GM18870 (cell line): ENCODE measurements at regions not wholly inside any gene's neighbourhood (a gene's known extent, or its start where the extent isn't known, plus 50 kb on each side); places are given as distances from the start of the nearest gene placed in this dataset.
"Not testable (repeated sequence)": the region's sequence is repeated elsewhere in the genome, so short reads cannot be mapped to it uniquely, and the experiment has no call there.

Experiments
- ATAC-seq: cut with Tn5 transposase; IDR thresholded peaks from one replicate; pipeline ENCODE4 v1.9.1; 2021; ENCODE audit warnings: moderate library complexity; ENCODE audit not compliant: unreplicated experiment

DNA sequence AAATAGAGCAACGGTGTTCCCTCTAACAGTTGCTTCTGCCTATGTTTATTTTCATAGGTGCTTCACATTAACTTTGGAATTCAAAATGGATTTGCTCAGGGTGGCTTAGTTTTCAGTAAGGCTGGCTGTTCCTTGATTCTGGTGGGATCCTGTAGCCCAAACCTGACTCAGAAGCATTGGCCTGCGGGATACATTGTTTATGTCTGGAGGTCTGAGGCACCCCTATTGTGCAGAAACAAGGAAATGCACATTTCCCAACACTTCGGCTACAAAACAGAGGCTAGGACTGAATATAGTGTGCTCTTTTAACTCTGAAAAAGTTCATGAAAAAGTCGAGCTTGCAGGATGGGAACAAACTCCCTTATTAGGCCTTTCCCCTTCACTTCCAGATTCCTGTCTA, 133.8 kb upstream of the F3 start:
- no peak for ATAC-seq

DNA sequence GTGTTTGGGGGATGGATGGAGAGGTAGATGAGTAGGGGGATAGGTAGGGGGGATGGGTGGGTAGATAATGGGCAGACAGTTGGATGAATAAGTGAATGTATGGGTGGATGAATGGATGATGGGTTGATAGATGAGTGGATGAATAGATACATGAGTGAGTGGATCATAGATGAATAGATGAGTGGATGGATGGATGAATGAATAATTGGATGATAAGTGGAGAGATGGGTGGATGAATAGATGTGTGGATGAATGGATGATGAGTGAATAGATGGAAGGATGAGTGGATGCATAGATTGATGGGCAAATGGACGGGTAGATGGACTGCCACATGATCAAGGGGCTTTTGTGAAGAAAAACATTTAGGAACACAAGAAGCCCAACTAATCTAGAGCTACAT, 133.3 kb upstream of the F3 start:
- ATAC-seq, result no peak

DNA sequence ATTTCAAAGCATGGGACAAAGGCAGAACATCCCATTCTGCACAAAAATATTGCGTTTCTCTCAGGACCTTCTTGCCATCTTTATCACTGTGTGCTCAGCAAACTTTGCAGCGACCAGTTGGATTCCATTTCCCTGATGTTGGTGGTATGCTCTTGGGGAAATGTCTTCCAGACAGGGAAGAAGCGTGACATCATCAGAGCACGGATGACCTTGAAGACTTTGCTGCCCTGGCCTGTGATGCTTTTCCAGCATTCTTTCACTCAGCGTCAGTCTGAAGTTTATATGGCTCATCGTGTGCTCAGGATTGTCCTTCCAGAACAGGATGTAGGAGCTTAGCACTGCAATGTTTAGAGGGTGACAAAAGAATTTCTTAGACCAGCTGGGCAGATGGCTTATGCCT, 131.4 kb upstream of the F3 start:
- ATAC-seq, result no peak

DNA sequence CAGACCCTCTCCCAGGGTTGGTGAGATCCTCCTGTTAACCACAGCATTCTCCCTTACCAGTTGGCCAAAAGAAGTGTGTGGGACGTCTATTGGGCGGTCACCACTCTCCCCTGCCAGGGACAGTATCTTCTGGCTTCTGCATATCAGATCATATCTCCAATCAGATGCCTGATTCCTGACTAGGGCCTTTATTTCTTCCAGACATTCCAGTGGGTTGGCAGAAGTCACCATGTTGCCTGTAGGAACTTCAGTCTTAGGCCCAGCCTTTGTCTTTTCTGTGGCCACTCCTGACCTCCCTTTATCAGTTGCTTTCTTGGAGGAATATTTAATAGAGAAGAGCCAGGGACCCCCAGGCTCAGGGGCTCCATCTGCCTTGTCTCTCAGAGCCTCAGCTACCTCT, 130.4 kb upstream of the F3 start:
- no peak for ATAC-seq

DNA sequence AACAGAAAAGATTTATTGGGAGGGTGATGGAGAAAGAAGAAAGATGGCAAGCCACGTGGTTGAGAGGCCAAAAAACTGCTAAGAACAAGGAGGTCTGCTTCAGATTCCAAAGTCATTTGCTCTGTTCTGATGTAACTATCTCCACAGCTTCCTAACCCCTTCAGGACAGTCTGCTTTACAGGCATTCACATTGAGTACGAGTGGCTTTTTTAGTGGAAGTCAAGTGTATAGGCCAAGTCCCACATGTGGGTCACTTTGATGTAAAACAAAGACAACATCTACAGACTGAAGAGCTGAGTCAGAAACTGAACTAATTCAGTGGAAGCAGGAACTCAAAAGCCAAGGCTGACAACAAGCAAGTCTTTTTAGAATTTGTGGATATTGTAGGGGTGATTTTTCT, 128.7 kb upstream of the F3 start:
- no peak for ATAC-seq

DNA sequence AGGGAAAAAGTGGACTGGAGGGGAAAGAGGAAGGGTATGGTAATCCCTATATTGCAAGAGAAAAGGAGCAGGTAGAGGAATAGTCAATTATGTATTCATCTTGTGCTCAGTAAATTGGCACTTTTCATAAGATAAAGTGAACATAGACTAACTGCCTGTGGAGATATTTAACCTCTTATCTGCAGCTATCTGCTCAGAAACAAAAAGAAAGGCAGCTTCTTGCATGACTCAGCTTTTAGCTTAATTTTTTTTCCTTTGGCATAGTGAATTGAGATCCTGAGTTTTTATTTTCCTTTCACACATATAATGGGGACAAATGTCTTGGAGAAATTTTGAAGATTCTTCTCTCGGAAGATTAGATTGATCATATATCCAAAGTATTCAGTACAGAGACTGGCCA, 127.6 kb upstream of the F3 start:
- no peak for ATAC-seq

DNA sequence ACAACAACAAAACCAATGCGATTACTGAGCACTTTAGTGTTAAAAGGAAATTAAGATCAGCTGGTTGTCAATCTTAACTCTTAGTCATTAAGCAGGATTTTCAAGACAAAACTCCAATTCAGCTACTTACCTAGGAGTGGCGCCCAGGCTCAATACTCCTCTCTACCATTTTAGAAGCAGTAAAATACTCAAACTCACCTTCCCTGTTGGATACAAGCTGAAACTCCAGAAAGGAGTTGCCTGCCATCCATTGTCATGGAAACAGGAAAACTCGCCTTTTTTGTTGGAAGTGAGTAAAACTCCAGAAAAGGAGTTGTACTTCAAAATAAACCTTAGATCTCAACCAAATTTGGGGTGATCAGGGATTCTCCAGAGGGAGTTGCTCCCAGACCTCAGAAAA, 127.0 kb upstream of the F3 start:
- ATAC-seq, result no peak

DNA sequence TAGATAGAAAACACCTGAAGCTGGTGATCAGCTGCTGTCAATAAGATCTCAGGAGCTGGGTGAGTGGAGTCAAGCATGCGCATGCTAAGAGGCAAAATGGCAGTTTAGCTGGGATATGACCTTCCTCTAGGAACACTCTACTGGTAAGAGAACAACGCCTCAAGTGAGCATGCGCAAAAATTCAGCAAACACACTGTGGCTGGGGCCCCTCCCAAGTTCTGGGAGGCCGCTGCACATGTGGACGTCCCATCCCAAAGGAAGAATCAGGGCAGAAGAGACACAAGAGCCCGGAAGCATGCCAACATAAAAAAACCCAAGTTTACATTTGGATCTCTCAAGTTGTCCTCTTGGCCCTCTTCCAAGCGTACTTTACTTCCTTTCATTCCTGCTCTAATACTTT, 126.3 kb upstream of the F3 start:
- ATAC-seq, result no peak

DNA sequence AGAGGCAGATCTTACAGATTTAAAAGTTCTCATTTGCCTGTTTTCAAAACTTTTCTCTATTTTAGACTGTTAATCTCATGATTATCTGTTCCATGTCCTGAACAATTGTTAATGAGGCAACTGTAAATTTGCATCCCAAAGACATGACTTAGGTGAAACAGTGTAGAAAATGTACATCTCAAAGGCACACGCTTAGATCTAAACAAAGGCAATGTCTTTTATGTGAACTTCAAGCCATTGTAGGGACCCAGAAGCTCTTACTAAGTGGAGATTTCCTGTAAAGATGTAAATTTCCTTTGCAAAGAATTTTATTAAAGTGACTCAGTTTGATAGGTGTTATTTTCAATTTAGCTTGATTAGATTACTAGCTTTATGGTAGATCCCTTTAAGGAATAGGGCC, 125.2 kb upstream of the F3 start:
- ATAC-seq, result no peak

DNA sequence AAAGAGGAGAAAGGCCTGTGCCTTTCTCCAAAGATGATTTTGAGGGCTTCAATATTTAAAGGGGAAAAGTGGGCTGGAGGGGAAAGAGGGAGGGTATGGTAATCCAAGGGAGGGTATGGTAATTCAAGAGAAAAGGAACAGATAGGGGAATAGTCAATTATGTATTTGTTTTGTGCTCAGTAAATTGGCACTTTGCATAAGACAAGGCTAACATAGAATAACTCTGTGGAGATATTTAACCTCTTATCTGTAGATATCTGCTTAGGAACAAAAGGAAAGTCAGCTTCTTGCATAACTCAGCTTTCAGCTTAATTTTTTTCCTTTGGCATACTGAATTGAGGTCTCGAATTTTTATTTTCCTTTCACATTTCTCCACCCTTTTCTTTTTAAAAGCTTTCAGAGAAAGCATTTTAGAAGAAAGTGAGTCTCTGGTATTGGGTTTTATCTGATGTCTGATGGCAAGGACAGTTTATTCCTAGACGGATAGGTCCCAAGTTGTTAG, 119.9 kb upstream of the F3 start:
- no peak for ATAC-seq

DNA sequence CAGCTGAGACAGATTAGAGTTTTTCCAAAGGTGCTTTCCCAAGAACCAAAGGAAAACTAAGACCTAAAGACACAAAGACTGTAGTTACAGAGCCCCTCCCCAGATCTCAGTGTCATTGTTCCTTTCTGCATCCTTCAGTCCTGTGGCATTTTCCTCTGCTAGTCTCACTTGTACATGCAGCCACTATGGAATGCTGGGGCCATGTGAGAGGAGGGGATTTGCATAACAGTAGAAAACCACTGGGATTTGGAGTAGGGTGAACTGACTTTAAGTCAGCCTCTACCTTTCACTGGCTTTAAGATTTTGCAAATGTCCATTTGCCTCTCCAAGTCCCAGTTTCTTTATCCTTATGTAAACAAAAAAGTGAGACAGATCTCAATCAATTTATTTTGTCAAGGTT, 119.4 kb upstream of the F3 start:
- ATAC-seq, result no peak

DNA sequence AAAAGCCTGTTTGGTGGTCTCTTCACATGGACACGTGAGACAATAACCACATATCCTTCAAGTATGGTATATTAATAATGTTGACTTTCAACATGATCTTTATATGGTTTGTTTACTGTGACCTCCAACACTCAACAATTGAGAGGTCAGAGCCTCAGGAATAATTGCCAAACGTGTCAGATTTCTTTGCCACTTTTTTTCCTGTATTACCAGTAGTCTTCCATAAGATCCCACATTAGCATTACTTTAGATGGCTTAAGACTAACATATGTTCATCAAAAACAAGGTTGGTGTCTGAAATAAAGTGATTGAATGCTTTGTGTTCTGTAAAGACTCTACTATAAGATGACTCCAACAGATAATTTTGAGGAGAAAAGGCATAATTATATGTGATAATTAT, 118.7 kb upstream of the F3 start:
- no peak for ATAC-seq

DNA sequence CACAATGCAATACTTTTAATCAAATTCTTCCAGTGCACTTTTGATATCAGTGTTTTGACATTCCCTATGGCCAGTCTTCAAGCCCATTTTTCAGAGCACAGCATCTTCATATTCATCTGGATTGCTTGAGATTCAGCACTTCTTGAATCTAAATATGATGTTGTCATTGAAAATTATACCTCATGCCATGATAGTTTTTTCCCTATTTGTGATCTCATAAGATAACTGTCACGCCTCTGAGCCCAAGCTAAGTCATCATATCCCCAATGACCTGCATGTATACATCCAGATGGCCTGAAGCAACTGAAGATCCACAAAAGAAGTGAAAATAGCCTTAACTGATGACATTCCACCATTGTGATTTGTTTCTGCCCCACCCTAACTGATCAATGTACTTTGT, 117.6 kb upstream of the F3 start:
- not testable (repeated sequence) for ATAC-seq

DNA sequence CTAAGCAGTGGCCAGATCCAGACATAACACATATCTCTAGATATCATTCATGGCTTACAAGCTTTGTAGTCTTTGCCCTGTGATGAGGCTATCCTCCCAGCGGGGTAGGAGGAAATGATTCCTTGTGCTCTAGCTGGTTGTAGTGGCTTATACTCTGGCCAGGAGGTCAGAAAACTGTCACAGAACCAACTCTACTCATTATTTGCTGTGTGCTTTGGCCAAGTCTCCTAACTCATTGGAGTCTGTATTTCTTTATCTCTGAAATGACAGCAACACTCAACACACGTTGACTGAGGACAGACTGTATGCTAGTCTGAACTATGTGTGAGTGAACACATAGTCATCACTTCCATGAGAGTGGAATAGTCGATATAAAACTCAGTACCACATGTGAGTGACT, 116.7 kb upstream of the F3 start:
- ATAC-seq, result no peak

DNA sequence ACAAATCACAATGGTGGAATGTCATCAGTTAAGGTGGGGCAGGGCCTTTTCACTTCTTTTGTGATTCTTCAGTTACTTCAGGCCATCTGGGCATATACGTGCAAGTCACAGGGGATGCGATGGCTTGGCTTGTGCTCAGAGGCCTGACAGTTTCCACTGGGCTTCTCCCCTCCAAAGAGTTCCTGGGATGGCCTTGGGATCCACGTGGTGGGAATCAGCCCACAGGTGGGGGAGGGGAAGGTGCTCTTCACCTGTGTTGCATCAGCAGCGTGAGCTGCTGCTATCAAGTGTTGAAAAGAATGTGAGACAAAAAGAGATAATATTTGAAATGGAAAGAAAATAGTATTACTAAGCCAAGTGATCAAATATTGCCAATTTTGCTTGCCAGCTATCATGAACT, 116.2 kb upstream of the F3 start:
- not testable (repeated sequence) for ATAC-seq

DNA sequence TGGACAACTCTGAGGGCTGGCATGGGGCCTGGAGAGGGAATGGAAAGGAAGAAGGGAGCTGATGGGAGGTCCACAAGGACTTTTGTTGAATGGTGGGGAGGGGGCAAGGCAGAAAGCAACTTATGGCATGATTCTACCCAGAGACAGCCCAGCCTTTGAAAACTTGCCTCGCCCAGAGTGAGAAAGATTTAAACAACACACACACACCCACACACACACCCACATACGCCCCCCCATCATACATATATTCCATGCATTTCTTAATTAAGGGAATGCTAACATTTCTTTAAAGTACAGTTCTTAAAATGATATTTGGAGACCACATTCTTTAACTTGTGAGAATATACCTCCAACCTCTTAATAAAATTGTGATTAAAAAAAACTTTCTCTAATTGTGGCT, 115.4 kb upstream of the F3 start:
- no peak for ATAC-seq

DNA sequence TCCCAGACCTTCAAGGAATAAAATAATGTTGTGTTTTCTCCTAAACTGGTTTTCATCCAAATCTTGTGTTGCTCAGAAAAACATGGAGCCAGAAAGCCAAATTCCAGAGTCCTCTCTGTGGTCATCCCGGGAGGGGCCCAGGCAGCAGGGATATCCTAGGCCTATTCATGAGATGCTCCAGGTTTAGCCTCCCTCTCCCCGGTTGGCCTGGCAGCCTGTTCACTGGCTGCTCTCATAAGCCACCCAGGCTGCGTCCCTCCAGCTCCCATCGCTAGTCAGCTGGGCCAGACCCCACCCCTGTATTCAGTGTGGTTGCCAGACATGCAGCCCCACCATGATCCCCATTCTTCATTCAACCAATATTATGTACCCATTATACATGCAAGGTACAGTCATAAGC, 113.4 kb upstream of the F3 start:
- ATAC-seq, result no peak

DNA sequence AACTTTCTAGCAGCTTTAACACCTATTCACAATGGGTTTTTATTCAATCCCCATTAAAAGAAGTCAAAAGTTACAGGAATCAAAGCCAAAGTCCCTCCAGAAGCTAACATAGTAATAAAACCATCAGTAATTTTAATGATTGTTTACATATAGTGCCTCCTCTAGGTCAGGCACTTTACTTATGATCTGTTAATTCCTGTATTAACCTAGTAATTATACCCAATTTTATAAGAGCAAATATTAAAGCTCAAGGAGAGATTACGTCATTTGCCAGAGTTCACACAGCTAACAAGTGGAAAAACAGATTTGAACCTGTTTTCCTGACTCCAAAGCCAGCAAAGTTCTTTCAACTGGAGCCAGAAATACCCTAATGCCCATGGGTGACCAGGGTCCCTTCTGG, 112.9 kb upstream of the F3 start:
- ATAC-seq, result no peak

DNA sequence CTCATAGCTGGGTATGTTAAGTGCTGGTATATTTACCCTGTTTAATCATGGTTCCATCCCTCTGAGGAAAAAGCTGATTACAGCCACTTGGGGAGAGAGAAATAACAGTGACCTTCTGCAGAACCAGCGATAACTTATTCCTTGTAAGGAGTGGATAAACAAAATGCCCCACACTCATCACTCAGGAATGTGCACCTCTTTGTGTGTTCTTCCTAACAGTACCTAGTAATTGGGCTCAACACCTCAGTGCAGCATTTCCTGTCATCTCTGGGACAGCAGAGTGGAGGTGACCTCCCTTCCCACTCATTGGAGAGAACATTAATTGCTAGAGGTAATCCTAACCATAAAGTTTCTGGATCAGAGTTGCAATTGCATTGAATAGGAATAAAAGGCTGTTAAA, 112.5 kb upstream of the F3 start:
- ATAC-seq, result no peak

DNA sequence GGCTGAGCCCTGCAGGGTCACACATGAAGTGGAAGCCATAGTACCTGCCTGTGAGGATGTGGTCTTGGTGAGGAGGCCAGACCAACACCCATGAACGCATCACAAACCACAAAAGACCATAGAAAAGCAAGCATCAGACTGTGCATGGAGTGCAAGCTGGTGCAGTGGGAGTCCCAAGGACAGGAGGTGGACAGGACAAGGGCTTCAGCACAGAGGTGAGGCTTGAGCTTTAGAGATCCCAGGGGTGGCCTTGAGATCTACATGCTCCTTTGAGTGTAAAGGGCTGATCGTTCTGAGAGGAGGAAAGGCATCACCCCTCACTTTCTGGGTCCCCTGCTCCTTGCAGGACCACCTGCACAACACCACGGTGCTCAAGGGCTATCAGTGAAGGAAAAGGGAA, 111.9 kb upstream of the F3 start:
- ATAC-seq, result no peak

DNA sequence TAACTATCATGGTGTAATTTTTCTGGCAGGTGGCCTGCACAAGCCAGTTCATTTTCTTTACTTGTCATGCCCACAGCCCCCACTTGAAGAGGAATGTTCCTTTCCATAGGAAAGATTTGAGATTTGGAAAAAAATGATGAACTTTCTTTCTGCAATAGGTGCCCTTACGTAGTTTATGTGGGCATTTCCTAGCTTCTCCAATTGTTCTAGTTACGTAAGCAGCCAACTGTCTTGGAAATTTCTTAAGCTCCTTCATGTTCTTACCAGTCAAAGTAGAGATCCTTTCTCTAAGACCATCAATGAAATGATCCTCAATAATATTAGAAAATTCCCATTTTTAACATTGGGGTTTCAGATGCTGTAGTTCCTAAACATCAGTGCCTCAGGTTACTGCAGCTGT, 109.5 kb upstream of the F3 start:
- ATAC-seq, result no peak

DNA sequence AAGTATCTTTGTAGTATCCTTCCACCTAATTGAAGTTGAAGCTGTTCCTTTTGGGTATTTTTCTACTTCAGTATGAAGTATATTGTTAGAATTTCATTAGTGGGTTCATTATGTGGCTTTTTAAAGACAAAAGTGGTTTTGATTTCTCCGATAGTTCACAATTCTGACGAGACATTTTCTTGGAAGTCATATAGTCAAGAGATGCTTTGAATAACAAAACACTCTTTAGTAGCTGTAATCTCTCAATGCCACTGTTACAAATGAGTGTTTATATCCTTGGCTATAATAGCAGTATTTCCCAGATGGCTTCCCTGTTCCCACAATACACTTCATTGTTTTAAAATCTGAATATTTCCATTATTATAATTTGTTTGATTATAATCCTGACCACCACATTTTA, 108.7 kb upstream of the F3 start:
- ATAC-seq, result no peak

DNA sequence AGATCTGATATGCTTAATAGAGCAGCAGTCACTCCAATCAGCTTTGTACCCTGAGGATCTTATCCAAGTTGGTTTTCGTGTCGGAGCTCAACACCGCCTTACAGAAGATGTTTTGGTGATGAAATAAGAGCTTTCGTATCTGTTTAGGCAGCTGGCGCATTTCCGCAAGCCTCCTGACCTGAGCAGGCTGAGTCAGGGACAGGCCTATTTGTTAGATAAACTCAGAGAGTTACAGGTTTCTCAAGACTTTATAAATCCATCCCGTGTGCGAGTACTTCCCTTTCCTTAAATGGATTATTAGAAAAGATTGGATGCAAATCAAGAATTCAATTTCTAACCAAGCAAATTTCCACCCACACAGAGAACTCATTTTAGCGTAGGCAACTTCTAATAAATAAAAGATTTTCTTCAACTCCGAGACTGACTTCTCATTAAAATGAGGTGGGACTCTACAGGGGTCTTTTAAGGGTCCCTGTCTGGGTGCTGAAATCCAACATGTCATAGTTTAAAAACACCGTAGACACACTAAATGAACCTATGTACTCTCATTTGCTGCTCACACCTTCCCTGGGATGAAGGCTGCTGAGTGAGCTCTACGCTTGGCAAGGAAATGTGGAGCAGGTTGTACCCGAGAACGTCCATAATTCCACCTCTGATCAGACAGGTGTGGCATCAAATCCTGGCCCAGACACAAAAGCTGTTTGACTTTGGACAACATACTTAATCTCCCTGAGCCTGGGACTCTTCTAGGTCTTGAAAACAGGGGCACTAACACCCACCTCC, 106.9 kb upstream of the F3 start:
- no peak for ATAC-seq
